Activated B cell treated with CpG ODN at 0.5 μM for 24 hours (primary cell): ENCODE measurements at regions not wholly inside any gene's neighbourhood (a gene's known extent, or its start where the extent isn't known, plus 50 kb on each side); places are given as distances from the start of the nearest gene placed in this dataset.
"Not testable (repeated sequence)": the region's sequence is repeated elsewhere in the genome, so short reads cannot be mapped to it uniquely, and the experiment has no call there.

Experiments
- ATAC-seq: fragments of 200-7000 bp; cut with Tn5 transposase; one replicate; pipeline ENCODE4 v1.10.0; 2021; ENCODE audit warnings: low read depth, mild to moderate bottlenecking, moderate library complexity
- CTCF ChIA-PET: fragments of 350-600 bp; sonication (Branson Sonifier 250); formaldehyde crosslinking; loops from one replicate; lab custom pipeline; 2021; ENCODE audit warnings: antibody characterized with exemption; lab: Charles Lee
- POLR2A ChIA-PET: fragments of 350-600 bp; sonication (Branson Sonifier 250); formaldehyde crosslinking; loops from one replicate; lab custom pipeline; 2021; ENCODE audit warnings: antibody characterized with exemption; lab: Charles Lee
- DNase-seq: peaks from one replicate; pipeline ENCODE4 v3.0.0; 2022
- H3K27ac Mint-ChIP-seq: one replicate; pipeline ENCODE4 v1.8.0; 2020; ENCODE audit warnings: mixed read lengths
- H3K27me3 Mint-ChIP-seq: one replicate; pipeline ENCODE4 v1.8.0; 2021; ENCODE audit warnings: mixed read lengths
- H3K36me3 Mint-ChIP-seq: one replicate; pipeline ENCODE4 v1.8.0; 2021; ENCODE audit warnings: low read depth, mixed read lengths
- H3K4me1 Mint-ChIP-seq: one replicate; pipeline ENCODE4 v1.8.0; 2021; ENCODE audit warnings: mixed read lengths
- H3K4me3 Mint-ChIP-seq: one replicate; pipeline ENCODE4 v1.8.0; 2020; ENCODE audit warnings: mild to moderate bottlenecking, mixed read lengths
- H3K9me3 Mint-ChIP-seq: one replicate; pipeline ENCODE4 v1.8.0; 2020; ENCODE audit warnings: mixed read lengths
- intact Hi-C: fragments of 100-400 bp; cut with micrococcal nuclease; formaldehyde crosslinking; loops from one replicate; pipeline ENCODE4 v1.15.1; 2024
- TF ChIP-seq, protein P1 (sequence below): fragments of 200-600 bp; IDR thresholded peaks from one replicate; pipeline ENCODE4 v1.8.0; 2022; ENCODE audit warnings: antibody characterized with exemption, mild to moderate bottlenecking

DNA sequence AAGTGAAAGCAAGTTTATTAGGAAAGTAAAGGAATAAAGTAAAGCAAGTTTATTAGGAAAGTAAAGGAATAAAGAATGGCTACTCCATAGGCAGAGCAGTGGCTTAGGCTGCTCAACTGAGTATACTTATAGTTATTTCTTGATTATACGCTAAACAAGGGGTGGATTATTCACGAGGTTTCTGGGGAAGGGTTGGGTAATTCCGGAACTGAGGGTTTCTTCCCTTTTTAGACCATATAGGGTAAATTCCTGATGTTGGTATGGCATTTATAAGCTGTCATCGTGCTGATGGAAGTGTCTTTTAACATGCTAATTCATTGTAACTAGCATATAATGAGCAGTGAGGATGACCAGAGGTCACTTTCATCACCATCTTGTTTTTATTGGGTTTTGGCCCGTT lies 194.3 kb downstream of the DLEU7 start:
- H3K9me3 Mint-ChIP-seq: no peaks in the 10 kb centered on the region
- DNase-seq (no peak), ATAC-seq (no peak)
- H3K4me3 Mint-ChIP-seq: no peak overlapping the region
- peaks cover 18% of the 10 kb centered on the region for H3K4me1 Mint-ChIP-seq
- POLR2A ChIA-PET: no interaction called here
- H3K27me3 Mint-ChIP-seq: no peaks in the 10 kb centered on the region
- H3K36me3 Mint-ChIP-seq: no peaks in the 10 kb centered on the region
- no peak overlapping the region for H3K27ac Mint-ChIP-seq
- intact Hi-C loops: no loop called here
- CTCF ChIA-PET: no interaction called here
- TF ChIP-seq, protein P1, sequence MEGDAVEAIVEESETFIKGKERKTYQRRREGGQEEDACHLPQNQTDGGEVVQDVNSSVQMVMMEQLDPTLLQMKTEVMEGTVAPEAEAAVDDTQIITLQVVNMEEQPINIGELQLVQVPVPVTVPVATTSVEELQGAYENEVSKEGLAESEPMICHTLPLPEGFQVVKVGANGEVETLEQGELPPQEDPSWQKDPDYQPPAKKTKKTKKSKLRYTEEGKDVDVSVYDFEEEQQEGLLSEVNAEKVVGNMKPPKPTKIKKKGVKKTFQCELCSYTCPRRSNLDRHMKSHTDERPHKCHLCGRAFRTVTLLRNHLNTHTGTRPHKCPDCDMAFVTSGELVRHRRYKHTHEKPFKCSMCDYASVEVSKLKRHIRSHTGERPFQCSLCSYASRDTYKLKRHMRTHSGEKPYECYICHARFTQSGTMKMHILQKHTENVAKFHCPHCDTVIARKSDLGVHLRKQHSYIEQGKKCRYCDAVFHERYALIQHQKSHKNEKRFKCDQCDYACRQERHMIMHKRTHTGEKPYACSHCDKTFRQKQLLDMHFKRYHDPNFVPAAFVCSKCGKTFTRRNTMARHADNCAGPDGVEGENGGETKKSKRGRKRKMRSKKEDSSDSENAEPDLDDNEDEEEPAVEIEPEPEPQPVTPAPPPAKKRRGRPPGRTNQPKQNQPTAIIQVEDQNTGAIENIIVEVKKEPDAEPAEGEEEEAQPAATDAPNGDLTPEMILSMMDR: no peak

DNA sequence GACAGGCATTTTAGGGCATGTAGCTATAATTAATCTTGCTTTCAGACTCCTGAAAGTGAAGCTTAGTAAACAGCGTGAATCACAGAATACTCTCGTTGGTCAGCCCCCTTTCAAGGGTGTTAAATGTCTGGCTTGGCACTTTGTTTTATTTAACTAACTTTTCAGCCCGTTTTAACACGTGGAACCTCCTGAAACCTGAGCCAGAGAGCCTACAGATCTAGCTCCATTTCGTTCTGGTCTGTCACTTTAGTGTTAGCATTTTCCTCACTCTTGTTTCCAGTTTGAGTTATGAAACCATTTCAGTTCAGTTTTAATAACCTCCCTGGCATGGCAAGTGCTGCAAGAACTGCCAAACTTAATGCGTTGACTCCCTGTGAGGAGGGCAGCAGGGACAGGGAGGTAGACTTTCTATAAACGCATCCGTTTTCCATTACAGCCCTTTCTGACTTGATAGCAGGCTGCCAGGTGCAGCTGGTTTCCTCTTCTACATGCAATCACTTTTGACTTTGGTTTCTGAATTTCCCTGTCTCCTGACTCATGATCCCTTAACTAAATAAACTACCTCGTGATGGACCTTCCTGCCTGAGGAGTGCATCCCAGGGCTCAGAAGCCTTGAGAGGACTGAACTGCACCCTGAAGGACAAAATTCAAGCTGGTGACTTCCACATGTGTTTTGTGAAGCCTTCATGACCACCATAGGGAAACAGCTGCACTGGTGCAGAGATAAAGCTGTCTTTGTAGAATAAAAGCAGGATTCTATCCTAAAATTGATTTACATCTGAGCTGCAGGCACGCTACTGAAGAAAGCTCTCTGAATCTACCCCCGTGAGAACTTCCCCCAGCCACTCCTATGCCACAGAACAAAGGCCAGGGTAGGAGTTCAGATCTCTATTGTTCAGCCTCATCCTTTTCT lies 192.6 kb downstream of the DLEU7 start:
- ChIA-PET POLR2A (interaction anchor here (0.6 to 1.2 kb wide), 2 partner anchors 18 to 25 kb away, joined by 3 read pairs; no protein-coding TSS in a partner anchor), CTCF (no interaction called here)
- ATAC-seq (peak; percentile 42), DNase-seq (no peak)
- Mint-ChIP-seq H3K27me3 (peaks cover 4% of the 10 kb centered on the region), H3K4me3 (peak overlapping the region; percentile 42), H3K27ac (peak overlapping the region; percentile 46), H3K4me1 (peaks cover 21% of the 10 kb centered on the region), H3K36me3 (no peaks in the 10 kb centered on the region), H3K9me3 (no peaks in the 10 kb centered on the region)
- intact Hi-C loops: no loop called here
- TF ChIP-seq, protein P1: no peak

DNA sequence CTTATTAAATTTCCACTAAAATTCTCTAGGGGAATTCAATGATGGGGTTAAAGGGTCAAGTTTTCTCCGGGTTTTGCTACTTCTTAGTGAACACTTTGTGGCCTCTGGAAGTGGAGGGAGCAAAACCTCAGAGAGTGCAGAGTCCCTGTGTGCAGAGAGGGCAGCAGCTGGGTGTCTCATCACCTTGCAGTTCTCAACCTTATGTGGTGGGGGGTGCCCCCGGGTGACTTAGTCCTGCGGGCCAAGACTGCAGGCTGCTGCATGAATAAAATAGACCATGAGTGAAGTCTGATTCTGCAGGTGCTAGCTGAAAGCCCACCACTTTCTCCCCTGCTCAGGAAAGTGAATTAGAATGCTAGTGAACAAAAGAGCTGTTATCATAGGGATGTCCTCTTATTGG lies 191.6 kb downstream of the DLEU7 start:
- ChIA-PET POLR2A (interaction anchor here (1.2 kb wide), 1 partner anchor 19 kb away, joined by 3 read pairs; no protein-coding TSS in a partner anchor), CTCF (no interaction called here)
- no peak for DNase-seq
- intact Hi-C loops: no loop called here
- TF ChIP-seq, protein P1: no peak
- Mint-ChIP-seq H3K4me3 (no peak overlapping the region), H3K9me3 (no peaks in the 10 kb centered on the region), H3K27me3 (peaks cover 4% of the 10 kb centered on the region), H3K27ac (no peak overlapping the region), H3K36me3 (no peaks in the 10 kb centered on the region), H3K4me1 (peaks cover 21% of the 10 kb centered on the region)
- ATAC-seq: no peak

DNA sequence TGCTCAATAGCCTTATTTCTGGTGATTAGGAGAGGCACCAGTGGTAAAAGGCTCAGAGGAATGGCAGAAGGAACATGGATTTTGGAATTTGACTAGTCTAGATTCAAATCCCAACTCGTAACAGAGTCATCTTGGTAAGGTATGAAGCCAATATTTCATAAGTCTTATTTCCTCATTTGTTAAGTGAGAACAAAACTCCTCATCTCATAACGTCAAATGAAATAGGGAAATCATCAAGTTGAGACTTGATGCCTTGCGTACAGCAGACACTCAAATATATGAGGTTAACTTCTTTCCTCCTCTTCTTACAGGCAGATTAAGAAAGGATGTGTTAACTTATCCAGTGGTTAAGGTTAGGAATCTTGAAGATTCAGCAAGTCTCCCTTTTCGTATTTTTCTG lies 189.2 kb downstream of the DLEU7 start:
- no peak for ATAC-seq
- DNase-seq: no peak
- H3K27ac Mint-ChIP-seq: no peak overlapping the region
- H3K36me3 Mint-ChIP-seq: no peaks in the 10 kb centered on the region
- peaks cover 4% of the 10 kb centered on the region for H3K27me3 Mint-ChIP-seq
- H3K4me1 Mint-ChIP-seq: peaks cover 20% of the 10 kb centered on the region
- ChIA-PET POLR2A (no interaction called here), CTCF (no interaction called here)
- no peak overlapping the region for H3K4me3 Mint-ChIP-seq
- no peaks in the 10 kb centered on the region for H3K9me3 Mint-ChIP-seq
- intact Hi-C loops: no loop called here
- TF ChIP-seq, protein P1: no peak

DNA sequence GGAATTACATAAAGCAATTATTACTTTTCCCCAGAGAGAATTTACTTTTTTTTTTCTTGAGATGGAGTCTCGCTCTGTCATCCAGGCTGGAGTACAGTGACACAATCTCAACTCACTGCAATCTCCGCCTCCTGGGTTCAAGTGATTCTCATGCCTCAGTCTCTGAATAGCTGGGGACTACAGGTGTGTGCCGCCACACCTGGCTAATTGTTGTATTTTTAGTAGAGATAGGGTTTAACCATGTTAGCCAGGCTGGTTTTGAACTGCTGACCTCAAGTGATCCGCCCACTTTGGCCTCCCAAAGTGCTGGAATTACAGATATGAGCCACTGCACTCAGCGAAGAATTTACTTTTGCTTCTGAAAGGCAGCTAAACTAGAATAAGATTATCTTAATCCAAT lies 181.6 kb downstream of the DLEU7 start:
- H3K9me3 Mint-ChIP-seq, H3K4me1 Mint-ChIP-seq, H3K36me3 Mint-ChIP-seq, H3K27ac Mint-ChIP-seq, intact Hi-C loops, POLR2A ChIA-PET, H3K27me3 Mint-ChIP-seq, DNase-seq, ATAC-seq, H3K4me3 Mint-ChIP-seq: not testable (repeated sequence)
- CTCF ChIA-PET: interaction anchor here (0.7 kb wide), 1 partner anchor 252 kb away, joined by 4 read pairs; no protein-coding TSS in a partner anchor
